ENCODE measurements at regions not wholly inside any gene's neighbourhood (a gene's known extent, or its start where the extent isn't known, plus 50 kb on each side); places are given as distances from the start of the nearest gene placed in this dataset.
"Not testable (repeated sequence)": the region's sequence is repeated elsewhere in the genome, so short reads cannot be mapped to it uniquely, and the experiment has no call there.

GRCh38 chr3:180762866-180763265, 83.6 kb upstream of the CCDC39 start:
- Histone ChIP-seq H3K9me3 (replicated peaks) (peaks cover 20% of the 10 kb centered on the region), H3K27me3 (ENCODE audit: low read depth) (no peaks in the 10 kb centered on the region), H3K4me3 (no peak overlapping the region), H3K4me1 (no peaks in the 10 kb centered on the region), H3K36me3 (no peaks in the 10 kb centered on the region), H3K27ac (replicated peaks) (no peak overlapping the region)
- TF ChIP-seq CTCF (IDR thresholded peaks at IDR 0.05; ENCODE audit: borderline replicate concordance): no peak
- no peak for DNase-seq
- intact Hi-C loops (cut with micrococcal nuclease): no loop called here

- H3K9me3 ChIP-seq (replicated peaks): peaks cover 4% of the 10 kb centered on the region
- no peaks in the 10 kb centered on the region for H3K4me1 ChIP-seq
- no peak overlapping the region for H3K27ac ChIP-seq (replicated peaks)
- no peak for DNase-seq
- TF ChIP-seq CTCF (IDR thresholded peaks at IDR 0.05; ENCODE audit: borderline replicate concordance): no peak
- H3K36me3 ChIP-seq: no peaks in the 10 kb centered on the region
- no peak overlapping the region for H3K4me3 ChIP-seq
- no peaks in the 10 kb centered on the region for H3K27me3 ChIP-seq (ENCODE audit: low read depth)
- intact Hi-C loops (cut with micrococcal nuclease): no loop called here
These were observed 85.2 kb upstream of the CCDC39 start for GRCh38 chr3:180764481-180764880.

GRCh38 chr3:180770639-180771038, 91.3 kb upstream of the CCDC39 start:
- intact Hi-C loops (cut with micrococcal nuclease): no loop called here
- TF ChIP-seq CTCF (IDR thresholded peaks at IDR 0.05; ENCODE audit: borderline replicate concordance): no peak
- H3K27ac ChIP-seq (replicated peaks): no peak overlapping the region
- no peaks in the 10 kb centered on the region for H3K4me1 ChIP-seq
- peaks cover 27% of the 10 kb centered on the region for H3K9me3 ChIP-seq (replicated peaks)
- no peaks in the 10 kb centered on the region for H3K36me3 ChIP-seq
- DNase-seq: no peak
- no peak overlapping the region for H3K4me3 ChIP-seq
- H3K27me3 ChIP-seq (ENCODE audit: low read depth): no peaks in the 10 kb centered on the region

GRCh38 chr3:180776433-180776832, 97.1 kb upstream of the CCDC39 start:
- intact Hi-C loops (cut with micrococcal nuclease): no loop called here
- Histone ChIP-seq H3K4me3 (no peak overlapping the region), H3K9me3 (replicated peaks) (peaks cover 85% of the 10 kb centered on the region), H3K27ac (replicated peaks) (no peak overlapping the region), H3K4me1 (no peaks in the 10 kb centered on the region), H3K36me3 (no peaks in the 10 kb centered on the region), H3K27me3 (ENCODE audit: low read depth) (no peaks in the 10 kb centered on the region)
- no peak for DNase-seq
- no peak for TF ChIP-seq CTCF (IDR thresholded peaks at IDR 0.05; ENCODE audit: borderline replicate concordance)

GRCh38 chr3:180782195-180782984, 103.1 kb upstream of the CCDC39 start:
- Histone ChIP-seq H3K4me1 (no peaks in the 10 kb centered on the region), H3K9me3 (replicated peaks) (peaks cover 41% of the 10 kb centered on the region), H3K4me3 (no peak overlapping the region), H3K27ac (replicated peaks) (no peak overlapping the region), H3K36me3 (no peaks in the 10 kb centered on the region), H3K27me3 (ENCODE audit: low read depth) (no peaks in the 10 kb centered on the region)
- no peak for TF ChIP-seq CTCF (IDR thresholded peaks at IDR 0.05; ENCODE audit: borderline replicate concordance)
- DNase-seq: no peak
- intact Hi-C loops (cut with micrococcal nuclease): no loop called here

- H3K4me1 ChIP-seq; H3K36me3 ChIP-seq; H3K4me3 ChIP-seq; intact Hi-C loops (cut with micrococcal nuclease); DNase-seq; H3K27ac ChIP-seq (replicated peaks); H3K9me3 ChIP-seq (replicated peaks); H3K27me3 ChIP-seq (ENCODE audit: low read depth): not testable (repeated sequence)
These were observed 106.9 kb upstream of the CCDC39 start for GRCh38 chr3:180786227-180786626.

Data from left ventricle myocardium inferior (tissue), 1 donor.